MM.1S (cell line): ENCODE measurements at regions not wholly inside any gene's neighbourhood (a gene's known extent, or its start where the extent isn't known, plus 50 kb on each side); places are given as distances from the start of the nearest gene placed in this dataset.

ENCODE experiments used
- DNase-seq: peaks from one replicate; pipeline ENCODE4 v3.0.0-alpha.2; 2015
- H2AFZ ChIP-seq: fragments of 300-600 bp; sonication (generic); 2 replicates; pipeline ENCODE4 v1.6.0; 2016; ENCODE audit warnings: antibody characterized with exemption, low read length
- H3F3A ChIP-seq: fragments of 300-600 bp; sonication (generic); 2 replicates; pipeline ENCODE4 v1.6.1; 2016; ENCODE audit warnings: mild to moderate bottlenecking, antibody characterized with exemption, low read length, moderate library complexity, mixed read lengths; ENCODE audit not compliant: insufficient read depth
- H3K27ac ChIP-seq: fragments of 300-600 bp; sonication (generic); 2 replicates; pipeline ENCODE4 v1.5.1; 2016; ENCODE audit warnings: mild to moderate bottlenecking, low read length
- H3K27me3 ChIP-seq: fragments of 300-600 bp; sonication (generic); replicated peaks from 2 replicates; pipeline ENCODE4 v1.6.0; 2016; ENCODE audit warnings: low read length; ENCODE audit not compliant: insufficient read depth
- H3K36me3 ChIP-seq: fragments of 300-600 bp; sonication (generic); replicated peaks from 2 replicates; pipeline ENCODE4 v1.6.1; 2016; ENCODE audit warnings: mild to moderate bottlenecking, low read length, mixed read lengths; ENCODE audit not compliant: insufficient read depth
- H3K4me1 ChIP-seq: fragments of 300-600 bp; sonication (generic); 2 replicates; pipeline ENCODE4 v1.6.1; 2016; ENCODE audit warnings: low read length, mixed read lengths
- H3K4me2 ChIP-seq: fragments of 300-600 bp; sonication (generic); 2 replicates; pipeline ENCODE4 v1.6.0; 2016; ENCODE audit warnings: low read depth, low read length
- H3K4me3 ChIP-seq: fragments of 300-600 bp; sonication (generic); 2 replicates; pipeline ENCODE4 v1.5.1; 2016; ENCODE audit warnings: low read length, mixed read lengths
- H3K79me2 ChIP-seq: fragments of 300-600 bp; sonication (generic); 2 replicates; pipeline ENCODE4 v1.6.1; 2016; ENCODE audit warnings: mixed run types, low read length, mixed read lengths
- H3K9ac ChIP-seq: fragments of 300-600 bp; sonication (generic); 2 replicates; pipeline ENCODE4 v1.6.1; 2016; ENCODE audit warnings: low read length, mixed read lengths
- H3K9me2 ChIP-seq: fragments of 300-600 bp; sonication (generic); replicated peaks from 2 replicates; pipeline ENCODE4 v1.6.1; 2016; ENCODE audit warnings: mild to moderate bottlenecking, low read length, mixed read lengths; ENCODE audit not compliant: insufficient read depth
- H3K9me3 ChIP-seq: fragments of 300-600 bp; sonication (generic); replicated peaks from 2 replicates; pipeline ENCODE4 v1.6.1; 2016; ENCODE audit warnings: mild to moderate bottlenecking, low read length, mixed read lengths; ENCODE audit not compliant: insufficient read depth
- H4K20me1 ChIP-seq: fragments of 300-600 bp; sonication (generic); 2 replicates; pipeline ENCODE4 v1.6.1; 2016; ENCODE audit warnings: mild to moderate bottlenecking, low read length, moderate library complexity, mixed read lengths; ENCODE audit not compliant: insufficient read depth
- EZH2 ChIP-seq: fragments of 300-600 bp; sonication (generic); optimal IDR thresholded peaks from 2 replicates; pipeline ENCODE3; 2017; ENCODE audit warnings: low read depth, mild to moderate bottlenecking, antibody characterized with exemption, low read length, mixed read lengths
- EZH2phosphoT487 ChIP-seq: fragments of 300-600 bp; sonication (generic); IDR thresholded peaks from 2 replicates; pipeline ENCODE4 v1.6.1; 2018; ENCODE audit warnings: antibody characterized with exemption, low read length
- TF ChIP-seq, protein P1 (sequence below): fragments of 300-600 bp; sonication (generic); IDR thresholded peaks from 2 replicates; pipeline ENCODE4 v1.5.1; 2016; ENCODE audit warnings: antibody characterized with exemption, low read length, mixed read lengths

DNA sequence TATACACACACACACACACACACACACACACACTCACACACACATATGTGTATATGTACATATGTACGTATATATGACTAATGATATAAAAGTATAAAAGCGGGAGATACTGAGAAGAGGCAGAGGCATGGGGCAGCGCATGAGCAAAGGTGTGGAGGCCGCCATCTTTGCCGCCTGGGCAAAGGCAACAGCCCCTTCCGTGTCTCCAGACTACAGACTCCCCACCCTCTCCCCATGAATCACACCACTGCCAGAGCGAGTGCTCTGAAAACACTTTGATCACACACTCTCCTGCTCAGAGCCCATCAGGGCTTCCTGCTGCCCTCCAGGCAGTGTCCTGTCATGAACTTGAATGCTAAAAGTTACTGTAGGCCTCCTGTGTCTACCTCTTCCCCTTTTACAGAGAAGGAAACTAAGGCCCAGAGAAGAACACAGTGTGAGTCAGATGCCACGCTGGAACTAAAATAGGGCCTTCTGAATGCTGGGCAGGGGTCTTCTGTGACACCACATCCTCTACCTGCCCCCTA is 54.7 kb upstream of the SSBP3 start:
- Histone ChIP-seq H3K36me3 (no peaks in the 10 kb centered on the region), H3K9me2 (no peaks in the 10 kb centered on the region), H3K27ac (no peak overlapping the region), H3K79me2 (no peaks in the 10 kb centered on the region), H3K9ac (no peak overlapping the region), H2AFZ (no peak overlapping the region), H3K4me1 (peaks cover 13% of the 10 kb centered on the region), H4K20me1 (no peaks in the 10 kb centered on the region), H3K27me3 (no peaks in the 10 kb centered on the region), H3K4me3 (no peak overlapping the region), H3K9me3 (no peaks in the 10 kb centered on the region), H3K4me2 (no peak overlapping the region), H3F3A (no peaks in the 10 kb centered on the region)
- no peak for TF ChIP-seq EZH2phosphoT487
- TF ChIP-seq, protein P1, sequence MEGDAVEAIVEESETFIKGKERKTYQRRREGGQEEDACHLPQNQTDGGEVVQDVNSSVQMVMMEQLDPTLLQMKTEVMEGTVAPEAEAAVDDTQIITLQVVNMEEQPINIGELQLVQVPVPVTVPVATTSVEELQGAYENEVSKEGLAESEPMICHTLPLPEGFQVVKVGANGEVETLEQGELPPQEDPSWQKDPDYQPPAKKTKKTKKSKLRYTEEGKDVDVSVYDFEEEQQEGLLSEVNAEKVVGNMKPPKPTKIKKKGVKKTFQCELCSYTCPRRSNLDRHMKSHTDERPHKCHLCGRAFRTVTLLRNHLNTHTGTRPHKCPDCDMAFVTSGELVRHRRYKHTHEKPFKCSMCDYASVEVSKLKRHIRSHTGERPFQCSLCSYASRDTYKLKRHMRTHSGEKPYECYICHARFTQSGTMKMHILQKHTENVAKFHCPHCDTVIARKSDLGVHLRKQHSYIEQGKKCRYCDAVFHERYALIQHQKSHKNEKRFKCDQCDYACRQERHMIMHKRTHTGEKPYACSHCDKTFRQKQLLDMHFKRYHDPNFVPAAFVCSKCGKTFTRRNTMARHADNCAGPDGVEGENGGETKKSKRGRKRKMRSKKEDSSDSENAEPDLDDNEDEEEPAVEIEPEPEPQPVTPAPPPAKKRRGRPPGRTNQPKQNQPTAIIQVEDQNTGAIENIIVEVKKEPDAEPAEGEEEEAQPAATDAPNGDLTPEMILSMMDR = no peak
- no peak for TF ChIP-seq EZH2
- no peak for DNase-seq

DNA sequence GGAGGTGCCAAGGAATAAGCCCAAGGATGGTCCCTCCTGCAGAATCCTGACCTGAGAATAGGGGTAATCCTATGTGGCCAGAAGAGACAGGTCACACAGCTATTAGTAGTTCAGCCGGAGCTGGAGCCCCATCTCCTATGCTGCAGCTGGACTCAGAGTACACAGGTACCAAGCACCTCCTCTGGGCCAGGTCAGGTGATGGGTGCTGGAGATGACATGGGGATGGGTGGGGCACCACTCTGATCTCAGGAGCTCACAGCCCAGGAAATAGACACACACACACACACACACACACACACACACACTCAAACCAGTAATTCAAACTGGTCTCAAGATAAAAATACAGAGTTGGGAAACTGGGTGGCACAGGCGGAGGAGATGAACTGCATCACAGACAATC is 54.2 kb upstream of the SSBP3 start:
- H3K9ac ChIP-seq = no peak overlapping the region
- H3K27me3 ChIP-seq = no peaks in the 10 kb centered on the region
- TF ChIP-seq, protein P1 = no peak
- TF ChIP-seq EZH2 (no peak), EZH2phosphoT487 (no peak)
- no peaks in the 10 kb centered on the region for H4K20me1 ChIP-seq
- H3K9me3 ChIP-seq = no peaks in the 10 kb centered on the region
- no peak overlapping the region for H2AFZ ChIP-seq
- H3K27ac ChIP-seq = no peak overlapping the region
- H3K9me2 ChIP-seq = no peaks in the 10 kb centered on the region
- no peak for DNase-seq
- peaks cover 13% of the 10 kb centered on the region for H3K4me1 ChIP-seq
- H3K4me3 ChIP-seq = no peak overlapping the region
- H3K79me2 ChIP-seq = no peaks in the 10 kb centered on the region
- no peak overlapping the region for H3K4me2 ChIP-seq
- H3K36me3 ChIP-seq = no peaks in the 10 kb centered on the region
- no peaks in the 10 kb centered on the region for H3F3A ChIP-seq

DNA sequence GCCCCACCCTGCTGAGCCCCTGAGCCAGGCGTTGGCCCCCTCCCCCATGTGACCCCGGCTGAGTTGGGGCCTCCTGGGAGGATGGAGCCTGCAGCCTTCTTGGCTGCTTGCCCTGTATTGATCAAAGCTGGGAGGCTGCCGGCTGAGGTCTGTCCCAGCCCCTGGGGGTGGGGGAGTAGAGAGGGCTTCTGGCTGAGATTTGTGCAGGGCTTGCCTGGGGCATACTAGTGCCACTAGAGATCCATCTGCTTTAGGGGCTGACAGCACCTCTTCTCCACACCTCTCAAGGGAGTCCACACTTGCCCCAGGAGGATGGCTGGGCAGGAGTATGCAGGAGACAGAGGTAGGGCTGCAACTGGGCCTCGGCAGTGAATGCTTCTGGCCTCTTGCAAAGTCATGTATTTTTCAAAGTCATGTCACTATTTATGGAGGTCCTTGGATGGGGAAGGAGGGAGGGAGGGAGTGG is 53.6 kb upstream of the SSBP3 start:
- Histone ChIP-seq H3K9ac (no peak overlapping the region), H4K20me1 (no peaks in the 10 kb centered on the region)
- DNase-seq = no peak

More for the DNA sequence above, 53.6 kb upstream of the SSBP3 start:
- H3K4me2 ChIP-seq = no peak overlapping the region
- no peaks in the 10 kb centered on the region for H3K36me3 ChIP-seq
- no peaks in the 10 kb centered on the region for H3K27me3 ChIP-seq
- TF ChIP-seq, protein P1 = no peak
- no peak for TF ChIP-seq EZH2phosphoT487
- TF ChIP-seq EZH2 = no peak
- no peak overlapping the region for H3K27ac ChIP-seq
- H3K9me2 ChIP-seq = no peaks in the 10 kb centered on the region
- H3K79me2 ChIP-seq = no peaks in the 10 kb centered on the region
- no peak overlapping the region for H2AFZ ChIP-seq
- no peaks in the 10 kb centered on the region for H3K9me3 ChIP-seq
- no peak overlapping the region for H3K4me3 ChIP-seq
- H3F3A ChIP-seq = no peaks in the 10 kb centered on the region
- H3K4me1 ChIP-seq = peaks cover 10% of the 10 kb centered on the region
